NCI-H1930 (cell line): ENCODE measurements at regions not wholly inside any gene's neighbourhood (a gene's known extent, or its start where the extent isn't known, plus 50 kb on each side); places are given as distances from the start of the nearest gene placed in this dataset.
A peak's percentile ranks its signal among the peaks of the same experiment; 100 is the strongest.

Experiments used
- DNase-seq, 2 experiments: peaks; one replicate each; lab custom pipeline; 2025; lab: John Stamatoyannopoulos, UW

DNA sequence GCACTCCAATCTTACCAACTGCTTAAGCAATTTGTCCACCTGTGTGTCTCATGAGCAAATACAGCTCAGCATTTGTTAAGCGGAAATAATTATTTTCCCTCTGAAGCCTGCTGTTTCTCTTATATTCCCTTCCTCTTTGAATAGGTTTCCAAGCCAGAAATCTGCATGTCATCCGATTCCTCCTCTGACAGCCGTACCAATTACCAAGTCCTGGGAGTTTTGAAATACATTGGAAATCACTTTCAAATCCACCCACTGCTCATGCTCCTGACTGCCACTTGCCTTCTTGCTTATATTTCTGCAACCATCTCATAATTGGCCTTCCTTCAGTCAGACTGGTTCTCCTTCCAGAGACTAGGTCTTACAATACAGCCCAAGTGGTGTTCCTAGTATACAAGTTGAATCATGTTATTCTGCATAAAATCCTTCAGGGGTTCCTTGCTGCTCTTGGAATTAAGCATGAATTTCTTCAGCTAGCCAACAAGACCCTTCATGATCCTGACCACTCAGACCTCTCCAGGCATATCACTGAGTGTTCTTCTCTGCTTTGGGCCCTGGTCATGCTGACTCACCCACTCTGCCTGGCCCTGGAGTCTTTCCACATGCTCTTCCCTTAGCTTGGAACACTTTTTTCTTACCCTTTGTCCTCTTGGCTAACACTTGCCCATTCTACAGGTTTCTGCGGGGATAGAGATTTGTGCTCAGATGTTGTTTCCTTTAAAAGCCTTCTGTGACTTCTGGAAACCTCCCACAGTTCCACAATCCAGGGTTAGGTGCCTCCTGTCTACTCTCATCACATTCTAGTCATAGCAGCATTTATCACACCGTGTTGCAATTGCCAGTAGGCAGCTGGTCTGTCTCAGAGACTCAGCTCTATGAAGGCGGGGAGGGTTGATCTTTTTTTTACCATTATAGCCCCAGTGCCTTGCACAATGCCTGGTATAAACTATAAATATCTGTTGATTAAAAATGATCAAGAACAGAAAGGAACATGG lies 157.6 kb downstream of the ARL6IP6 start:
- DNase-seq: no peak

GRCh38 chr2:152874955-152875354 lies 156.5 kb downstream of the ARL6IP6 start:
- no peak for DNase-seq

DNA sequence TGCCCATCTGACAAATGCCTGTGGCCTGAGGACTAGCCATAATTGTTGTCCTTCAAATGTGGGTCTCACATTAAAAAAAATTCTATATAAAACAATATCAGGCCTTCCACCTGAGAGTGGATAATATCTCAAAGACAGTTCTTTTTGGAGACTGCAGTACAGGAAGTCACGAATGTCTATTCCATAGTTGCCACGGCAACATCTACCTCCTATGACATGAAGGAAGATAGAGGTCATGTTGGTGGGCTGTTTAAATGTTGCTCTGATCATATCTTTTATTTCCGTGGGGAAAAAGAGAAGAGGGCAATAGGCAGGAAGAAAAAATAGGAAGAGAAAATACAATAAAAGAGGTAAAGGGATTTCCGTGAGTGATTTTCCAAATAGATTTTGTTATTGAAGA lies 151.8 kb downstream of the ARL6IP6 start:
- DNase-seq: no peak

DNA sequence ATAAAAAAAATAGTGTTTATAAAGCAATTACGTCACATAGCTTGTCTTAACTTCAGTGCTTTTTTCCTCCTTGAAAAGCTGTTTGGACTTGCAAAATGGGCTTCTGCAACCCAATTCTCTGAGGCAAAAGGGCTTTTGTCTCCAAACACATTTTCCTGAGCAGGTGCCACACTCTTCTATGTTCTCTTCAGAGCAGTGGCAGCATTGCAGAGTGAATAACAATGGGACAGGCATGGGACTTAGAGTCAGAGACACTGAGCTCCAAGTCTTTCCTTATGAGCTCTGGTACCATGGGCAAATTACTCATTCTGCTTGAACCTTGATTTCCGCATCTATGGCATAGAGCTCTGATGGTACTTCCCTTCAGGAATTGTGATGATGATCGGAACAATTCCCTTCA lies 149.0 kb downstream of the ARL6IP6 start:
- no peak for DNase-seq

- DNase-seq: no peak
These were observed 146.3 kb downstream of the ARL6IP6 start for GRCh38 chr2:152864601-152865149.

GRCh38 chr2:152863826-152864225 lies 145.4 kb downstream of the ARL6IP6 start:
- no peak for DNase-seq

DNA sequence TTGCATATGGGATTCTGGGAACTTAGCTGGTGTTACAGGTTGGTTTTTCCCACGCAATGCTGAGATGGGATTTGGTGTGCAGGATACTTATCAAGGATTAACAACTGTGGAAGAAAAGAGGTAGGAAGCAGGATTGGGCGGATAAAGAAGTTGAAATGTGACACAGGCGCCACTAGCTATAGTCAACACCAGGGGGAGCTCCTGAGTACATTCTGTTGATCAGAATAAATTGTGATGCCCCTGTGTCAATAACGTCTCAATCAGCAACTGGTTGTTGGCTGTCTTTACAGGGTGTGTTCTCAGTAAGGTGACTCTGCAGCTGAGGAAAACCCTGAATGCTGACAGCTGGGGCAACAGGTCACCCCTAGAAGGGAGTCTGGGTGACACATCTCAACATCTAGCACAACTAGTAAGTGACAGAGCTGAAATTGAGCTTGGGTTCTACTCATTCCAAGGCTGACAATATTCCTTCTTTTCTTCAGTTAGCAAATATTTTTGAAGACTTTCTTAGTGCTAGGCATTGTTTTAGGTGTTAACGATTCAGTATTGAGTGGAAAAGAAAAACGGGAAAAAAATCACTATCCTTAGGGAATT lies 143.0 kb downstream of the ARL6IP6 start:
- DNase-seq: peak in 1 of 2 experiments; percentile 2

GRCh38 chr2:152858594-152859265 lies 140.3 kb downstream of the ARL6IP6 start:
- no peak for DNase-seq

- no peak for DNase-seq
These were observed 128.5 kb downstream of the ARL6IP6 start for GRCh38 chr2:152846697-152847470.

DNA sequence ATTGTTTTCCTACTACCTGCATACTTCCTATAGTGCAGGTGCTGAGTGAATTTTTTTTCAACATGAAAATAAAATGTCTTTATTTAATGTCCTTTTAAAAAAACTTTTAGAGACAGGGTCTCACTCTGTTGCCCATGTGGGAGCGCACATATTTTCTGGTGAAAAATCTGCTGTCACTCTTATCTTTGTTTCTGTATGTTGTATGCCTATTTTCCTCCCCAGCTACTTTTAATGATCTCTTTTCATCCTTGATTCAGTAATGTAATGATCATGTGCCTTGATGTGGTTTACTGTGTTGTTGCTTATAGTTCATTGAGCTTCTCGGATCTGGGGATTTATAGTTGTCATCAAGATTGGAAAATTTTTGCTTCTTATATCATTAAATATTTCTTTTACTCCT lies 117.3 kb downstream of the ARL6IP6 start:
- DNase-seq: no peak

DNA sequence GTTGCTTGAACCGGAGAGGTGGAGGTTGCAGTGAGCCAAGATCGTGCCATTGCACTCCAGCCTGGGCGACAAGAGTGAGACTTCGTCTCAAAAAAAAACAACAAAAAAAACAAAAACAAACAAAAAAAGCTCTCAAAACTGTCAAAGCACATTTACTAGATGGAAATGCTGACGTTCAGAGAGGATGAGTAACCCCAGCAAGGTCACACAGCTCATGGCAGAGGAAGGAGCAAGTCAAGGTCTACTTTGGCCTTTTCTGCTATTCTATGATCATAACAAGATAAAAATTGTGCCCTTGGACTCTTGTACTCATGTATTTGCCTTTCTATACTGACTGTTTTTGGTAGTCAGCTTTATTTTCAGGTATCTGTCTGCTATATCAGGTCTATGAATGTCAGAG lies 109.5 kb downstream of the ARL6IP6 start:
- no peak for DNase-seq

GRCh38 chr2:152826581-152827279 lies 108.3 kb downstream of the ARL6IP6 start:
- DNase-seq: no peak

- DNase-seq: no peak
These were observed 107.4 kb downstream of the ARL6IP6 start for GRCh38 chr2:152825834-152826233.

- no peak for DNase-seq
These were observed 105.5 kb downstream of the ARL6IP6 start for GRCh38 chr2:152823905-152824304.

GRCh38 chr2:152822676-152823075 lies 104.3 kb downstream of the ARL6IP6 start:
- no peak for DNase-seq

- no peak for DNase-seq
These were observed 101.6 kb downstream of the ARL6IP6 start for GRCh38 chr2:152820048-152820447.

- DNase-seq: no peak
These were observed 97.3 kb downstream of the ARL6IP6 start for GRCh38 chr2:152815634-152816257.

GRCh38 chr2:152814475-152815030 lies 96.1 kb downstream of the ARL6IP6 start:
- no peak for DNase-seq

DNA sequence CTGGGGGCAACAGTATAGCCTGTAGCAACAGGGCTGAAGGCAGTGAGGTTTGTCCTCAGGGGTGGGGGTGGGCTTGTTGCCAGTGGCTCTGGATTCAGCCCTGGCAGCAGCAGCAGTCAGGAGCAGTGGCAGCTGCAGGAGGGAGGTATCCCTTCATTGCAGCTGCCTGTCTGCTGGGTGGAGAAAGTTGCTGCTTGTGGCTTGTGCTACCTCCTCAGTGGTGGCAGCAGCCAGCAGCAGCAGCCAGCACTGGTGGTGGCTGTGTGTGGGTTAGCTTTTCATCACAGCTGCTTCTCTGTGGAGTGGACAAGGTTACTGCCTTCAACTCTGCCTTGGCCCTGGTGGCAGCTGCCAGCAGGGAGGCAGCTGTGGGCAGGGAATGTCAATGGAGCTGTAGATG lies 94.9 kb downstream of the ARL6IP6 start:
- DNase-seq: no peak
